NCI-H2081 (cell line): ENCODE measurements at regions not wholly inside any gene's neighbourhood (a gene's known extent, or its start where the extent isn't known, plus 50 kb on each side); places are given as distances from the start of the nearest gene placed in this dataset.
"Not testable (repeated sequence)": the region's sequence is repeated elsewhere in the genome, so short reads cannot be mapped to it uniquely, and the experiment has no call there.

Experiments
- DNase-seq, 2 experiments: peaks; one replicate each; lab custom pipeline; 2025; lab: John Stamatoyannopoulos, UW

DNA sequence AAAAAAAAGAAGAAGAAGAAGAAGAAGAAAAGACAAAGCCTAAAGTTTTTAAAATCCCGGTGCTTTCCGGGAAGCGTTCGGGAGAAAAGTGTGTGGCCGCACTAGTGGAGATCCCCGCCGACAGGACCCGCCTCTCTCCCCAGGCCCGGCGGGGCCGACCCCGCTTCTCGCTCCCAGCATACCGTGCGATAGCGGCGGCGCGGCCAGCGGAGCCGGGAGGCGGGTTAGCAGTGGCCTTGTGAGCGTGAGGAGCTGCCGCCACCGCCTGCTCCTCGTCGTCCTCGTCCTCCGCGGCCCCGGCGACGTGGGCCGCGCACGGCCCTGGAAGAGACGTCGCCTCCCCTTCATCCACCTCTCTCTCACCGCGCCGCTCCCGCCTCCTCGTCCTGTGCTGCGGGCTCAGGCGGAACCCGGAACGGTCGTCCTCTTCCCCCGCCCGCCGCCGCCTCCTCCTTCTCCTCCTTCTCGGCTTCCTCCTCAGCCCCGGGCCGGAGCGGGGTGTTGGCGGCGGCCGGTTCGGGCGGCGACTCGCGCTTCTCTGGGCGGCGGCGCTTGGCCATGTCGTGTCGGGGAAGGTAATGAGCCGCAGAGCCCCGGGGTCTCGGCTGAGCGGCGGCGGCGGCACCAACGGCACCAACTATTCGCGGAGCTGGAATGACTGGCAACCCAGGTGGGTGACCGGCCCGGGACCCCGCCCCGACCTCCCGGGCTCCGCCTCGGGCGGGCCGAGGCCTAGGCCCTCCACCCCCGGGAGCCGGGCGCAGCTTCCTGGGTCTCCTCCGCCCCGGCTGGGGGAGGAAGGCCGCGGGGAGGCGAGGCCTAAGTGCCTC is 62.6 kb upstream of the CDR2 start:
- peak; percentile 67 to 80 for DNase-seq

DNA sequence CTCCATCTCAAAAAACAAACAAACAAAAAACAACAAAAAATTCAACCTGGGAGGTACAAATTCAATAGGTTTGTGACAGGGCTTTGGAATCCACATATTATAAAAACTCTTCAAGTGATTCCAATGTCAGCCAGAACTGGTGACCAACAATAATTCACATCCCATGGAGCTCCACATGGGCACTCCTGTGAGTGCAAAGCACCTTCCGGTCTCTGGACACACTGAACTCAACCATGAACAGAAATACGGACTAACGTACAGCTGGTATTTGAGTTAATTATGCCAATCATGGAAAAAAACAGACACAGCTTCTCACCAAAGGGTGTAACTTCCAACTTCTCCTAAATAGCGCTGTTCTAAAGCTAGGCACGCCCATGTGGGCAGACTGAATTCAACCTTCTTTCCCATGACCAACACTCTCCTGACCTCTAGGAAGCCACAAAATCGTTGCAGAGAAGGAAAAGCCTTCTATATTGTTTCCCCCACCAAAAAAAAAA is 62.0 kb upstream of the CDR2 start:
- not testable (repeated sequence) for DNase-seq

DNA sequence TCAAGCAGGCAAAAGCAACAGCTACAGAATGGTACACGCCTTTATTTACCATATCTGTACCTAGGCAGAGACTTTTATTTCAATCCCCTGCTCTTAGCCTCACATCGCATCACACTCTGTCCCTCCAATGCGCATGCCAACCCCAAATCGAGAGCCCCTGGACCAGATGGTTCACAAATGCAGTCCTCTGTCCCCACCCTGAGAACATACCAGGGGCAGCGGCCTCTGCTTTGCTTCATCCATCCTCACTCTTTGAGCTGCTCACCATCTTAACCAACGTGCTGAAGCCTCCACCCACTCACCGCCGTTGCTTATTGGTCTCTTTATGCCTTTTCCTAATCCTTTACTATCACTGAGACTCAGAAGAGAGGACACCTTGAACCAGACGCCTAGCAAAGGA is 56.9 kb upstream of the CDR2 start:
- not testable (repeated sequence) for DNase-seq

DNA sequence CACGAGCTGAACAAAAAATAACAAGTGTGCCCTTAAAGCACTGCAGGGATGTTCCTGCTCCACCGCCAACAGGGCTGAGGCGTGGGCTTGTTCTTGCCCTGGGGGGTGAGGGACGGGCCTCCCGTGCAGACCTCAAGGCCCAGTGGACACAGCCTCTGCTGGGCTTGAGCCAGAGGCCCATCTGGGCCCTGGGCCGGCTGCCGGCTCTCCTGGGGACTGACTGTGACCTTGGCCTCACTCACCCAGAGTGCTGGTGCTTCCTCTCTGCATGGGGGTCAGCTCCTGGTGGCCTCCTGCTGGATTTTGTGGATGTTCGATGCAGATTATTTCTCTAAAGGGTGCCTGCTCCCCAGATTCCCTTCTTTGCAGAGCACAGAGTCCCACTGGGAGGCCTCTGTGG is 54.2 kb upstream of the CDR2 start:
- DNase-seq: no peak

DNA sequence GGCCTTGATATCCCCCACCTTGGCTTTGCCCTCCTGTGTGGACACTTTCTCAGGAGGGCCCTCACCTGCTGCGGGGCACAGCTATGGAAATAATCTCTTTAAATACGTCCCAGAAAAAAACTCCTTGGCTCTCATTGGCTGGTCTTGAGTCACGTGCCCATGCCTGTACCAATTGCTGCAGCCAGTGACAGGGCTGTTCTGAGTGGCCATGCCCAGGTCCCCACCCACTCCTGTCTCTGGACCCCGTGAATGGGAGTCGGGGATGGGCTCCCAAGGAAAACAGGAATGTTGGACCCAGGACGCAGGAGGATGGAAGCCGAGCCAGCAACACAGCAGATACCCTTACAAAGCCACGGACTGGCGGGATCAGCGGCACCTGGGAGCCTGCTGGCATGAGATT is 53.1 kb upstream of the CDR2 start:
- no peak for DNase-seq

DNA sequence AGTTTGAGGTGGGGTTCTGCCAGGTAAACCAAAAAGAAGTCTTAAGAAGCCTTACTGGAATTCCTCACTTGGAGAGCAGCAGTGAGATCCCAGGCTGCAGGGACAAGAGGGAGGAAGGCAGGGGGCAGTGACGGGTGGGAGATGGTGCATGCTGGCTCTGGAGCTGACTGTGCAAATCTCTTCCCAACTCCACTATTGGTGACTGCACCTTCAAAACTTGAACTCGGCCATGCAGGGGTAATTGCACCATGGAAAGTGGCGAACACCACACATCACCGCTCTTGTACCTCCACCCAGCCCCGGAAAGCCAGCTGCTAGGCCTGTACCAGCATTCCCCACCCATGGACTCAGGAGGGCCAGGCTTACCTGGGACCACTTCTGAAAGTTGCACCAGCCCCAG is 51.4 kb upstream of the CDR2 start:
- no peak for DNase-seq

DNA sequence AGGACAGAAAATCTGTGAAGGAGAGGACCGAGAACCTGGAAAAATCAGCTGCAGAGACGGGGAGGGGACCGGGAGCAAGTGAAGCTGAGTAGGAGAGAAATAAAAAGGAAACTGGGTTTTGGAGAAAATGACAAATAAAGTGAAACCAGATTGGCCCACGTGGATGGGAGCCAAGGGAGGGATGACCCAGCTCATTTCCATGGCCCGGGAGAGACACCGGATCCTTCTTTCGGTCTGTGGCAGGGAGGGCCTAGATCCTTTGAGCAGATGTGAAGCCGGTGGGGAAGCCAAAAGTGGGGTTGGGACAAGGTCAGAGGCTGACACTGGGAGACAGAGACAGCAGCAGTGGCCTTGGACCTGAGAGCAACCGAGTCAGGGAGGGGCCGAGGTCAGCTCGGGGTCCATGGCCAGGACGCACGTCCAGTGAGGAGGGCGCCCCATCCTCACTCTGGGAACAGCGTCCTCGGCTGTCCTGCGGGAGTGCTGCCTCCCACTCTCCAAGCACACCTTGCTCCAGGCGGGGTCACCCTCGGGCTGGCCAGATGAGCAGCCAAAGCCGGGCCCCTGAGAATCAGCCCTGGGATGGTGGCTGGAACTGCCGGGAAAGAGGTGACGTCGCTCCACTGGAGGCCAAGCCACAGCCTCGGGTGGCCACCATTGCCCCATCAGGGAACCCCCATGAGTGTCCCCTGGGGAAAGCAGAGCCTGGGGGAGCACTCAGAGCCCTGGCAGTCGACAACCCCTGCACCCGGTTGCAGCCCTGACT is 50.8 kb upstream of the CDR2 start:
- DNase-seq: no peak

DNA sequence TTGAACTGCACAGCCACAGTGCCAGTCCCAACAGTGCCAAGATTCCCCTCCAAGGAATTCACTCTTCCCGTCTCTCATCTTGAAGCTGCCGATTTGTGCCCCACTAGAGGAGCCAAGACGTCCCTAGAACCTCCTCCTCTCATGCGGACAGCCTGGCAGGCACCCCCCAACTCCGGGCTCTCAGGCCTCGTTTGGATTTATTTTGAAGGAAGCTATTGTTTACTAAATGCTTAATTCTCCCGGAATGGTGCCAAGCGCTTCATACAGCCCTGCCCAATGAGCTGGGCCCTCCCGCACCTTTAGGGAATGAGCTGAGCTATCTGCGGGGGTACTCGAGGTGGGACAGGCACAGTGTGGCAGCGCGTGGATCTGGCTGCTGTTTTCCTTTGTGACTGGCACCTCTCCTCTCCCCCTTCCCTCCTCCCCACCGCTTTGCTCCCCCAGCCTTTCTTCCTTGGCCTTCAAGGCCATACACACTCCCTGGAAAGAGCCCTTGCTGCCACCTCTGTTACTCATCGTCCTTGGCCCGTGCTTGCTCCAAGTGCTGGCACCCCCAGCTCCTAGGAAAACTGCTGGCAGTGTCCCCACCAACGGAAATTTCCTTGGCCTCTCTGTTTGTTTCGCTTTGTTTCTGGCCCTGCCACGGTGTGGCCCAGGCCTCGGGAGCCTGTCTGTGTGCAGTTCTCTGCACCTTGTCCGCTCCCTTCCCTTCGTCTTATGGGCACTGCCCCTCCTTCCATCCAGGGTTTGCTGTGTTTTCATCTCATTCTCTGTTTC is 49.9 kb upstream of the CDR2 start:
- DNase-seq: no peak
